Tibial nerve (tissue), 4 donors: ENCODE measurements at regions not wholly inside any gene's neighbourhood (a gene's known extent, or its start where the extent isn't known, plus 50 kb on each side); places are given as distances from the start of the nearest gene placed in this dataset.

Source experiments
- DNase-seq, 2 donors: peaks; one replicate each; pipeline ENCODE4 v3.0.0-alpha.2; 2019; ENCODE audit warnings: low spot score in 2 of 2
- H3K27ac ChIP-seq, 4 donors: fragments of 200-600 bp; sonication (generic) in 3 of 4; one replicate each; pipeline ENCODE4 v1.5.1; 2017 to 2019; ENCODE audit warnings: mild to moderate bottlenecking in 1 of 4
- H3K27me3 ChIP-seq, 2 donors: fragments of 200-600 bp; sonication (generic) in 1 of 2; one replicate each; pipeline versions ENCODE4 v1.5.1 to v1.6.0; 2017 to 2019
- H3K36me3 ChIP-seq, 3 donors: fragments of 200-600 bp; sonication (generic); one replicate each; pipeline ENCODE4 v1.5.1; 2018 to 2019
- H3K4me1 ChIP-seq, 4 donors: fragments of 200-600 bp; sonication (generic) in 3 of 4; one replicate each; pipeline ENCODE4 v1.5.1; 2017 to 2019
- H3K4me3 ChIP-seq, 4 donors: fragments of 200-600 bp; sonication (generic) in 3 of 4; one replicate each; pipeline ENCODE4 v1.5.1; 2017 to 2019; ENCODE audit warnings: mild to moderate bottlenecking in 1 of 4, moderate library complexity in 1 of 4
- H3K9me3 ChIP-seq, 4 donors: fragments of 200-600 bp; sonication (generic) in 3 of 4; one replicate each; pipeline ENCODE4 v1.5.1; 2017 to 2019
- EP300 ChIP-seq, 2 donors: sonication (generic); formaldehyde crosslinking; IDR thresholded peaks; one replicate each; pipeline ENCODE4 v1.6.1; 2017; ENCODE audit warnings: antibody characterized with exemption in 2 of 2, mild to moderate bottlenecking in 1 of 2
- POLR2A ChIP-seq, 2 donors: fragments of 450-650 bp; IDR thresholded peaks; one replicate each; pipeline ENCODE4 v1.6.1; 2017; ENCODE audit warnings: antibody characterized with exemption in 2 of 2, mild to moderate bottlenecking in 2 of 2, moderate library complexity in 2 of 2
- WGBS, 2 donors: methylation state at CpG; one replicate each; pipeline ENCODE4 v1.1.5; 2018; 5-methylcytosine and 5-hydroxymethylcytosine counted together
- TF ChIP-seq, protein P1 (sequence below), 5 experiments: fragments of 200-600 bp in 3 of 5; fragments of 450-650 bp in 2 of 5; sonication (generic) in 3 of 5; IDR thresholded peaks; one replicate each; pipeline ENCODE4 v1.5.1; 2016 to 2019; ENCODE audit warnings: antibody characterized with exemption in 5 of 5, mild to moderate bottlenecking in 3 of 5, moderate library complexity in 2 of 5

- Histone ChIP-seq H3K36me3 (no peaks in the 10 kb centered on the region), H3K4me1 (no peaks in the 10 kb centered on the region), H3K4me3 (no peak overlapping the region), H3K9me3 (no peaks in the 10 kb centered on the region), H3K27ac (no peak overlapping the region), H3K27me3 (no peaks in the 10 kb centered on the region)
- no peak for DNase-seq
- no peak for TF ChIP-seq EP300 (IDR thresholded peaks at IDR 0.05)
- TF ChIP-seq, protein P1, sequence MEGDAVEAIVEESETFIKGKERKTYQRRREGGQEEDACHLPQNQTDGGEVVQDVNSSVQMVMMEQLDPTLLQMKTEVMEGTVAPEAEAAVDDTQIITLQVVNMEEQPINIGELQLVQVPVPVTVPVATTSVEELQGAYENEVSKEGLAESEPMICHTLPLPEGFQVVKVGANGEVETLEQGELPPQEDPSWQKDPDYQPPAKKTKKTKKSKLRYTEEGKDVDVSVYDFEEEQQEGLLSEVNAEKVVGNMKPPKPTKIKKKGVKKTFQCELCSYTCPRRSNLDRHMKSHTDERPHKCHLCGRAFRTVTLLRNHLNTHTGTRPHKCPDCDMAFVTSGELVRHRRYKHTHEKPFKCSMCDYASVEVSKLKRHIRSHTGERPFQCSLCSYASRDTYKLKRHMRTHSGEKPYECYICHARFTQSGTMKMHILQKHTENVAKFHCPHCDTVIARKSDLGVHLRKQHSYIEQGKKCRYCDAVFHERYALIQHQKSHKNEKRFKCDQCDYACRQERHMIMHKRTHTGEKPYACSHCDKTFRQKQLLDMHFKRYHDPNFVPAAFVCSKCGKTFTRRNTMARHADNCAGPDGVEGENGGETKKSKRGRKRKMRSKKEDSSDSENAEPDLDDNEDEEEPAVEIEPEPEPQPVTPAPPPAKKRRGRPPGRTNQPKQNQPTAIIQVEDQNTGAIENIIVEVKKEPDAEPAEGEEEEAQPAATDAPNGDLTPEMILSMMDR (IDR thresholded peaks at IDR 0.05), result no peak
- TF ChIP-seq POLR2A (IDR thresholded peaks at IDR 0.05), result no peak
Measured at GRCh38 chr17:71081666-71082065, 912.3 kb downstream of the KCNJ2 start.

- Histone ChIP-seq H3K4me1 (no peaks in the 10 kb centered on the region), H3K4me3 (no peak overlapping the region), H3K27me3 (no peaks in the 10 kb centered on the region), H3K9me3 (no peaks in the 10 kb centered on the region), H3K27ac (no peak overlapping the region), H3K36me3 (no peaks in the 10 kb centered on the region)
- 54 to 56% methylated on average over 5 of the region's 5 CpGs for WGBS, 2 donors
- no peak for TF ChIP-seq EP300 (IDR thresholded peaks at IDR 0.05)
- TF ChIP-seq POLR2A (IDR thresholded peaks at IDR 0.05), result no peak
- TF ChIP-seq, protein P1 (IDR thresholded peaks at IDR 0.05), result no peak
- peak in 1 of 2 donors; percentile 28 for DNase-seq
Measured at GRCh38 chr17:71084219-71084618, 914.9 kb downstream of the KCNJ2 start.

GRCh38 chr17:71084838-71085237, 915.5 kb downstream of the KCNJ2 start:
- Histone ChIP-seq H3K27ac (no peak overlapping the region), H3K27me3 (no peaks in the 10 kb centered on the region), H3K4me1 (no peaks in the 10 kb centered on the region), H3K4me3 (no peak overlapping the region), H3K36me3 (no peaks in the 10 kb centered on the region), H3K9me3 (no peaks in the 10 kb centered on the region)
- 84 to 88% methylated on average over 3 of the region's 3 CpGs for WGBS, 2 donors
- no peak for TF ChIP-seq POLR2A (IDR thresholded peaks at IDR 0.05)
- TF ChIP-seq EP300 (IDR thresholded peaks at IDR 0.05), result no peak
- TF ChIP-seq, protein P1 (IDR thresholded peaks at IDR 0.05), result no peak
- no peak for DNase-seq

DNA sequence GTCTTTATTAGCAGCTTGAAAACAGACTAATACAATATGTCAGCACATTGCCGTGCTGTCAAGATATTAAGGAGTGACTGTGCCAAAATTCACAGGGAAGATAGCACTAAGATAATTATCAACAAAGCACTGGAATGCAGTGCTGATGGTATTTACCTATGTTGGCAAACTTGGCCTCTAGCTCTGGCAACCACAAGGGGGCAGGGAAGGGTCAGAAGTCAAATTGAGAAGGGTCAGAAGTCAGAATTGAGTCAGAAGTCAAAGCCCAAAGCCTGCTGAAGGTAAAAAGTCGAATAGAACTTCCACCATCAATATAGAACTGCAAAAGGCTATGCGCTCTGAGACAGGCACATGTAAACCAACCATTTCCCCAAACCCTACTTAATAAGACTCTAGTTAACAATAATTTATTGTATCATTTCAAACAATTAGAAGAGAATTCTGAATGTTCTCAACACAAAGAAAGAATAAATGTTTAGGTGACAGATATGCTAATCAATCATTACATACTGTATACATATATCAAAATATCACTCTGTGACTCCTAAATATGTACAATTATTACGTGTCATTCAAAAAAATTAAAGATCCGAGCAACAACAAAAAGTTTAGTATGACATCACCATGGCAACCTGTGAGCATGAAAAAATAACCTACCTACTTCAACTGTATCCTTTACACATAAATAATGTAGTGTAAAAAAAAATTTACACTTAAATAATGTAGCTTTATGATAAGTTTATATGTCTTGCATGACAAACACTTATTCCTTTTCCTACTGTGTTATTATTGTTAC, 916.1 kb downstream of the KCNJ2 start:
- no peak overlapping the region for H3K27ac ChIP-seq
- H3K9me3 ChIP-seq, result no peaks in the 10 kb centered on the region
- no peak for DNase-seq
- no peaks in the 10 kb centered on the region for H3K4me1 ChIP-seq
- TF ChIP-seq POLR2A (IDR thresholded peaks at IDR 0.05), result no peak
- TF ChIP-seq, protein P1 (IDR thresholded peaks at IDR 0.05), result no peak
- WGBS, 2 donors, result 47 to 59% methylated on average over 5 of the region's 5 CpGs
- H3K27me3 ChIP-seq, result no peaks in the 10 kb centered on the region
- H3K4me3 ChIP-seq, result no peak overlapping the region
- H3K36me3 ChIP-seq, result no peaks in the 10 kb centered on the region

DNA sequence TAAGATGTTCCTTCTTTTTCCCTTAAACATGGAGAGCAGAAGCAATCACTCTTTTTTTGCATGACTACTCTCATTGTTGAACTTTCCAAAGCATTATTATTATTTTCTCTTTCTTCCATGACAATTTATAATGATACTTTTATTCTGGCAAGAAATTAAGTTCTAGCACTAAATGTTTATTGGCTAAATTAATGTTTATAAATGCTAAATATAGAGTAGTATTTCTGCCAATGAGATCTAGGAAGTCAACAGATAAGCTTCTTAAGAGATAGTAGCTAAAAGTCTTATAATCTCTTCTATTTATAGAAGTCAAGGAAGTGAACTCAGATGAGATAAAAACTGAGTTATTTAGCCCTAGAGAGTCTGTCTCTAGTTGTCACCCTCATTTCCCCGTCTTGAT, 920.1 kb downstream of the KCNJ2 start:
- DNase-seq, result no peak
- no peak for TF ChIP-seq EP300 (IDR thresholded peaks at IDR 0.05)
- no peak for TF ChIP-seq POLR2A (IDR thresholded peaks at IDR 0.05)
- TF ChIP-seq, protein P1 (IDR thresholded peaks at IDR 0.05), result no peak
- no peaks in the 10 kb centered on the region for H3K4me1 ChIP-seq
- H3K27me3 ChIP-seq, result no peaks in the 10 kb centered on the region
- peaks cover 0 to 6% (median 0%) of the 10 kb centered on the region in 4 donors for H3K9me3 ChIP-seq
- H3K27ac ChIP-seq, result no peak overlapping the region
- H3K4me3 ChIP-seq, result no peak overlapping the region
- 29 to 57% methylated on average over 1 of the region's 1 CpG for WGBS, 2 donors
- no peaks in the 10 kb centered on the region for H3K36me3 ChIP-seq
